ENCODE measurements at regions not wholly inside any gene's neighbourhood (a gene's known extent, or its start where the extent isn't known, plus 50 kb on each side); places are given as distances from the start of the nearest gene placed in this dataset.
"Not testable (repeated sequence)": the region's sequence is repeated elsewhere in the genome, so short reads cannot be mapped to it uniquely, and the experiment has no call there.

GRCh38 chr7:82559193-82559805 is 115.7 kb upstream of the CACNA2D1 start:
- DNase-seq, result peak; percentile 94

- no peak for DNase-seq
Observed at GRCh38 chr7:82549616-82550285, 106.2 kb upstream of the CACNA2D1 start.

GRCh38 chr7:82548141-82548688 is 104.6 kb upstream of the CACNA2D1 start:
- peak; percentile 16 for DNase-seq

- no peak for DNase-seq
Observed at GRCh38 chr7:82542665-82543064, 99.1 kb upstream of the CACNA2D1 start.

GRCh38 chr7:82539969-82540368 is 96.4 kb upstream of the CACNA2D1 start:
- DNase-seq, result peak; percentile 41

- DNase-seq, result no peak
Observed at GRCh38 chr7:82534684-82535083, 91.1 kb upstream of the CACNA2D1 start.

- DNase-seq, result no peak
Observed at GRCh38 chr7:82530361-82530760, 86.8 kb upstream of the CACNA2D1 start.

GRCh38 chr7:82528577-82529310 is 85.2 kb upstream of the CACNA2D1 start:
- no peak for DNase-seq

GRCh38 chr7:82527851-82528250 is 84.3 kb upstream of the CACNA2D1 start:
- DNase-seq, result no peak

GRCh38 chr7:82521906-82522445 is 78.4 kb upstream of the CACNA2D1 start:
- DNase-seq, result no peak

GRCh38 chr7:82517050-82517449 is 73.5 kb upstream of the CACNA2D1 start:
- no peak for DNase-seq

GRCh38 chr7:82511542-82511941 is 68.0 kb upstream of the CACNA2D1 start:
- no peak for DNase-seq

GRCh38 chr7:82507976-82508677 is 64.5 kb upstream of the CACNA2D1 start:
- peak; percentile 82 for DNase-seq

GRCh38 chr7:82507365-82507975 is 63.9 kb upstream of the CACNA2D1 start:
- peak; percentile 87 for DNase-seq

- no peak for DNase-seq
Observed at GRCh38 chr7:82506702-82507101, 63.1 kb upstream of the CACNA2D1 start.

- no peak for DNase-seq
Observed at GRCh38 chr7:82506208-82506607, 62.6 kb upstream of the CACNA2D1 start.

- no peak for DNase-seq
Observed at GRCh38 chr7:82501346-82501745, 57.8 kb upstream of the CACNA2D1 start.

GRCh38 chr7:82499546-82499945 is 56.0 kb upstream of the CACNA2D1 start:
- not testable (repeated sequence) for DNase-seq

- DNase-seq, result no peak
Observed at GRCh38 chr7:82494420-82494819, 50.8 kb upstream of the CACNA2D1 start.

Data from NCI-H345 (cell line).